Ovary (tissue), 3 donors: ENCODE measurements at regions not wholly inside any gene's neighbourhood (a gene's known extent, or its start where the extent isn't known, plus 50 kb on each side); places are given as distances from the start of the nearest gene placed in this dataset.

Experiments
- CTCF ChIP-seq, 3 donors: fragments of 450-650 bp in 2 of 3; fragments of 200-600 bp in 1 of 3; IDR thresholded peaks; one replicate each; pipeline versions ENCODE4 v1.5.1 to v1.8.0; 2016 to 2022; ENCODE audit warnings: antibody characterized with exemption in 3 of 3, mild to moderate bottlenecking in 1 of 3
- POLR2A ChIP-seq: fragments of 450-650 bp; IDR thresholded peaks from one replicate; pipeline ENCODE4 v1.6.1; 2017; ENCODE audit warnings: antibody characterized with exemption, mild to moderate bottlenecking, moderate library complexity
- donor health status: DM: no; HTN: no; CAD: no.

- no peak for TF ChIP-seq CTCF (IDR thresholded peaks at IDR 0.05)
- no peak for TF ChIP-seq POLR2A
These were observed 547.3 kb downstream of the TAF11L14 start for GRCh38 chr5:18181575-18181974.
